ENCODE measurements at regions not wholly inside any gene's neighbourhood (a gene's known extent, or its start where the extent isn't known, plus 50 kb on each side); places are given as distances from the start of the nearest gene placed in this dataset.

GRCh38 chr4:160709546-160709945 lies 1454.3 kb downstream of the FSTL5 start:
- no peak overlapping the region for H2AFZ ChIP-seq (ENCODE audit: control insufficient read depth, low read depth, low read length)
- DNase-seq (ENCODE audit: low read depth, low spot score) (no peak), FAIRE-seq (no peak), ATAC-seq (no peak)
- no peak overlapping the region for H3K4me3 ChIP-seq
- SMC1A ChIA-PET (ENCODE audit: uncharacterized antibody, unreplicated experiment), result no interaction called here
- intact Hi-C loops (cut with micrococcal nuclease; ENCODE audit: unreplicated experiment), result no loop called here
- BruUV-seq (replicated peaks), result no TSS peak
- RAD21 ChIA-PET (ENCODE audit: unreplicated experiment), result no interaction called here
- WGBS (ENCODE audit: insufficient coverage, insufficient replicate concordance, low lambda C conversion rate, missing lambda C conversion rate), result 100% methylated on average over 1 of the region's 1 CpG
- H3K4me2 ChIP-seq (ENCODE audit: control insufficient read depth, insufficient read depth), result no peak overlapping the region
- no peak overlapping the region for H3K27ac ChIP-seq (ENCODE audit: control insufficient read depth, insufficient read depth)
- H3K9me3 ChIP-seq (replicated peaks; ENCODE audit: control insufficient read depth, insufficient read depth, low read length), result no peaks in the 10 kb centered on the region
- H3K9ac ChIP-seq (ENCODE audit: control insufficient read depth, insufficient read depth, low read length), result no peak overlapping the region
- H3K79me2 ChIP-seq (ENCODE audit: control insufficient read depth, insufficient read depth, low read length), result no peaks in the 10 kb centered on the region
- H3K27me3 ChIP-seq (replicated peaks in 1 of 2; ENCODE audit: control insufficient read depth in 2 of 2, insufficient read depth in 2 of 2, low read length in 1 of 2), result no peaks in the 10 kb centered on the region
- CTCF ChIA-PET, result no interaction called here
- no peaks in the 10 kb centered on the region for H3K4me1 ChIP-seq (ENCODE audit: control insufficient read depth, insufficient read depth, low read length)
- in situ Hi-C loops (cut with MboI), result no loop called here
- H4K20me1 ChIP-seq (ENCODE audit: control insufficient read depth, insufficient read depth), result no peaks in the 10 kb centered on the region
- POLR2A ChIA-PET, result no interaction called here
- TF ChIP-seq CBX5 (IDR thresholded peaks at IDR 0.05; ENCODE audit: low read depth), result no peak
- TF ChIP-seq USF1 (IDR thresholded peaks at IDR 0.05; ENCODE audit: borderline replicate concordance, extremely low read length, insufficient read depth, low read depth, low read length), result no peak
- TF ChIP-seq RB1 (IDR thresholded peaks at IDR 0.05; ENCODE audit: borderline replicate concordance), result no peak
- no peak for TF ChIP-seq ETV6 (conservative IDR thresholded peaks at IDR 0.05 in 1 of 2, IDR thresholded peaks at IDR 0.05 in 1 of 2; ENCODE audit: borderline replicate concordance in 1 of 2, low read depth in 1 of 2)
- no peak for TF ChIP-seq IRF4 (IDR thresholded peaks at IDR 0.05; ENCODE audit: low read depth, low read length)
- TF ChIP-seq CHD2 (IDR thresholded peaks at IDR 0.05; ENCODE audit: borderline replicate concordance, low read depth, low read length), result no peak
- no peak for TF ChIP-seq FOXM1 (IDR thresholded peaks at IDR 0.05; ENCODE audit: low read depth, low read length)
- no peak for TF ChIP-seq HDAC2 (IDR thresholded peaks at IDR 0.05)
- H3K36me3 ChIP-seq (ENCODE audit: control insufficient read depth in 2 of 2, insufficient read depth in 2 of 2, low read length in 1 of 2), result no peaks in the 10 kb centered on the region

- intact Hi-C loops (cut with micrococcal nuclease; ENCODE audit: unreplicated experiment), result no loop called here
- no peaks in the 10 kb centered on the region for H3K27me3 ChIP-seq (replicated peaks in 1 of 2; ENCODE audit: control insufficient read depth in 2 of 2, insufficient read depth in 2 of 2, low read length in 1 of 2)
- ATAC-seq, result no peak
- TF ChIP-seq ZBED1 (IDR thresholded peaks at IDR 0.05; ENCODE audit: borderline replicate concordance) (no peak), ZNF687 (IDR thresholded peaks at IDR 0.05) (no peak), CBFB (IDR thresholded peaks at IDR 0.05; ENCODE audit: low read depth) (no peak), TBL1XR1 (IDR thresholded peaks at IDR 0.05; ENCODE audit: low read depth, low read length) (no peak), RELA (IDR thresholded peaks at IDR 0.05; ENCODE audit: borderline replicate concordance, partially characterized antibody) (no peak)
- SMC1A ChIA-PET (ENCODE audit: uncharacterized antibody, unreplicated experiment), result interaction anchor here (1.5 kb wide), 1 partner anchor 129 kb away, joined by 3 read pairs; no protein-coding TSS in a partner anchor
- no peak overlapping the region for H3K4me3 ChIP-seq
- no peak overlapping the region for H3K9ac ChIP-seq (ENCODE audit: control insufficient read depth, insufficient read depth, low read length)
- RAD21 ChIA-PET (ENCODE audit: unreplicated experiment), result no interaction called here
- H3K4me2 ChIP-seq (ENCODE audit: control insufficient read depth, insufficient read depth), result no peak overlapping the region
- FAIRE-seq, result no peak
- H3K36me3 ChIP-seq (ENCODE audit: control insufficient read depth in 2 of 2, insufficient read depth in 2 of 2, low read length in 1 of 2), result no peaks in the 10 kb centered on the region
- H4K20me1 ChIP-seq (ENCODE audit: control insufficient read depth, insufficient read depth), result no peaks in the 10 kb centered on the region
- no peaks in the 10 kb centered on the region for H3K79me2 ChIP-seq (ENCODE audit: control insufficient read depth, insufficient read depth, low read length)
- no peak overlapping the region for H2AFZ ChIP-seq (ENCODE audit: control insufficient read depth, low read depth, low read length)
- H3K27ac ChIP-seq (ENCODE audit: control insufficient read depth, insufficient read depth), result no peak overlapping the region
- no peaks in the 10 kb centered on the region for H3K9me3 ChIP-seq (replicated peaks; ENCODE audit: control insufficient read depth, insufficient read depth, low read length)
- 18% methylated on average over 2 of the region's 2 CpGs for WGBS (ENCODE audit: insufficient coverage, insufficient replicate concordance, low lambda C conversion rate, missing lambda C conversion rate)
- CTCF ChIA-PET, result no interaction called here
- DNase-seq (ENCODE audit: low read depth, low spot score), result no peak
- H3K4me1 ChIP-seq (ENCODE audit: control insufficient read depth, insufficient read depth, low read length), result no peaks in the 10 kb centered on the region
- BruUV-seq (replicated peaks), result no TSS peak
- POLR2A ChIA-PET, result no interaction called here
- in situ Hi-C loops (cut with MboI), result no loop called here
Observed at GRCh38 chr4:160716551-160716950, 1447.2 kb downstream of the FSTL5 start.
